22Rv1 (cell line): ENCODE measurements at regions not wholly inside any gene's neighbourhood (a gene's known extent, or its start where the extent isn't known, plus 50 kb on each side); places are given as distances from the start of the nearest gene placed in this dataset.

ENCODE experiments used
- CTCF ChIP-seq: fragments of 450-650 bp; IDR thresholded peaks from 2 replicates; pipeline ENCODE4 v1.5.1; 2017; ENCODE audit warnings: mild to moderate bottlenecking
- ZFX ChIP-seq: fragments of 450-650 bp; IDR thresholded peaks from 2 replicates; pipeline ENCODE4 v1.6.1; 2017; ENCODE audit warnings: antibody characterized with exemption, borderline replicate concordance

DNA sequence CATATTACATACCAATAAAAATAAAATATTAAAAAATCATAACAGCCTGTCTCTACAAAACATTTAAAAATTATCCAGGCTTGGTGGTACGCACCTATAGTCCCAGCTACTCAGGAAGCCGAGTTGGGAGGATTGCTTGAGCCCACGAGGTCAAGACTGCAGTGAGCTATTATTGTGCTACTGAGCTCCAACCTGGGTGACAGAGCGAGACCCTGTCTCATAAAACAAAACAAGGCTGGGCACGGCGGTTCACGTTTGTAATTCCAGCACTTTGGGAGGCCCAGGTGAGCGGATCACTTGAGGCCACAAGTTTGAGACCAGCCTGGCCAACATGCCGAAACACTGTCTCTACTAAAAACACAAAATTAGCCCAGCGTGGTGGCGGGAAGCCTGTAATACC lies 52.2 kb upstream of the LSM14A start:
- no peak for TF ChIP-seq CTCF
- no peak for TF ChIP-seq ZFX
